ENCODE measurements at regions not wholly inside any gene's neighbourhood (a gene's known extent, or its start where the extent isn't known, plus 50 kb on each side); places are given as distances from the start of the nearest gene placed in this dataset.

DNA sequence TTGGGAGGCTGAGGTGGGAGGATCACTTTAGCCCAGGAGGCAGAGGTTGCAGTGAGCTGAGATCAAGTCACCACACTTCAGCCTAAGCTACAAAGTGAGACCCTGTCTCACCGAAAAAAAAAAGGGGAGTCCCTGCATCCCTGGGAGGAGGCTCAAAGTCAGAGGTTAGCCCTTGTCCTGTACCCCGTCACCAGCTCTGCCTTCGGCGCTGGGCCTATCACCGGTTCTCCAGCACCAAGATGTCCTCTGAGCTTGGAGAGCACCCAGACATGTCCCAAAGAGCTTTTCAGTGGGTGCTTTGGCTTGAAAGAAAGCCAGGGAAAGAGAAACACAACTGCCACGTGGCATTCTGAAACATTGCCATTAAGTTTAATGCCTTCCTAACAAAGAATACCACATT, 356.9 kb upstream of the TSHZ3 start:
- H3K36me3 ChIP-seq (ENCODE audit: insufficient read depth, low read length): no peaks in the 10 kb centered on the region
- no peaks in the 10 kb centered on the region for H3K79me2 ChIP-seq (ENCODE audit: control insufficient read depth, insufficient read depth, low read length, unreplicated experiment)
- H3K4me3 ChIP-seq (ENCODE audit: low read depth, low read length): no peak overlapping the region
- H3K27ac ChIP-seq (ENCODE audit: low read depth, low read length): no peak overlapping the region
- H3K4me1 ChIP-seq (ENCODE audit: control insufficient read depth, insufficient read depth, low read length, unreplicated experiment): no peaks in the 10 kb centered on the region
- H3K27me3 ChIP-seq (ENCODE audit: insufficient read depth, low read length): no peaks in the 10 kb centered on the region
- H2AFZ ChIP-seq (ENCODE audit: low read length, unreplicated experiment): no peak overlapping the region

DNA sequence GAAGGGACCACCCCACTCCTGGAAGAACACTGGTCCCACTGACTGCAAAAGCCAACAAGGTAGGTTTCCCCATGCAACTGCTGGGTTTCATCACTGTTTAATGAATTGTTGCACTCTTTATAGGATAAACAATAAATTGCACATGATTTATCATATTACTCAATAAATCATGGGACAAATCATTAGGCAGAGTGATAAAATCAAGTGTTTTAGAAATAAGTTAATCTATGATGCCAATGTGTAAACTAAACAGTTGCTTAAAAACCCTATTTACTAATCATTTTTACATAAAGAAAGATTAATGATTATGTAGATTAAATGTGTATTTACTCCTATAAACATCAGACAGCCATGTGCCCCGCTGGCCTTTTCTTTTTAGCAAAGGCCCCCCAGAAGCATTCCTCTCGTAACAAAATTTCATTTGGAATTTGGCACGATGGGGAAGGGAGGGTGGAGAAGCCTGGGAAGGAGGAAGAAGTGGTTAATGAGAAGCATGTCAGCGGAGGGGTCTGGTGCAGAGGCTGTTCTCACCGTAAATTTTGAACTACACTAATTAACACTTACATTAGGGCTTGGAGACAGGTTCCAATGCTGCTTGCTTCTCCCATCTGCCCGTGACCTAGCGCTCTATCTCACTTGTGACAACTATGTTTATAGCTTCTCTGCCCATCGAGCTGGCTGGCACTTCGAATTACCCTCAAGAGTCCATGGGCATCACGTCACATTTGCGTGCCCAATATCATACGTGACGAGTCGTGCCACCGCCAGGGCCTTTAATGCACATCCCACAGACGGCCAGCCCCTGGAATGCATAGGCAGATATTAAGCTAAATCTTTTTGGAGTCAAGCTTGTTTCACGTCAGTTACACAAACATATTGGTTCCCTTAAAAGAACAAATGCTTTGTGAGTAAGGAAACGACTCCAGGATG, 357.7 kb upstream of the TSHZ3 start:
- no peaks in the 10 kb centered on the region for H3K4me1 ChIP-seq (ENCODE audit: control insufficient read depth, insufficient read depth, low read length, unreplicated experiment)
- H3K36me3 ChIP-seq (ENCODE audit: insufficient read depth, low read length): no peaks in the 10 kb centered on the region
- no peak overlapping the region for H3K4me3 ChIP-seq (ENCODE audit: low read depth, low read length)
- no peak overlapping the region for H2AFZ ChIP-seq (ENCODE audit: low read length, unreplicated experiment)
- H3K27me3 ChIP-seq (ENCODE audit: insufficient read depth, low read length): no peaks in the 10 kb centered on the region
- H3K79me2 ChIP-seq (ENCODE audit: control insufficient read depth, insufficient read depth, low read length, unreplicated experiment): no peaks in the 10 kb centered on the region
- H3K27ac ChIP-seq (ENCODE audit: low read depth, low read length): no peak overlapping the region

GRCh38 chr19:31708520-31708919, 359.3 kb upstream of the TSHZ3 start:
- no peaks in the 10 kb centered on the region for H3K79me2 ChIP-seq (ENCODE audit: control insufficient read depth, insufficient read depth, low read length, unreplicated experiment)
- H3K36me3 ChIP-seq (ENCODE audit: insufficient read depth, low read length): no peaks in the 10 kb centered on the region
- H2AFZ ChIP-seq (ENCODE audit: low read length, unreplicated experiment): no peak overlapping the region
- H3K27me3 ChIP-seq (ENCODE audit: insufficient read depth, low read length): no peaks in the 10 kb centered on the region
- H3K4me1 ChIP-seq (ENCODE audit: control insufficient read depth, insufficient read depth, low read length, unreplicated experiment): no peaks in the 10 kb centered on the region
- no peak overlapping the region for H3K27ac ChIP-seq (ENCODE audit: low read depth, low read length)
- H3K4me3 ChIP-seq (ENCODE audit: low read depth, low read length): no peak overlapping the region

DNA sequence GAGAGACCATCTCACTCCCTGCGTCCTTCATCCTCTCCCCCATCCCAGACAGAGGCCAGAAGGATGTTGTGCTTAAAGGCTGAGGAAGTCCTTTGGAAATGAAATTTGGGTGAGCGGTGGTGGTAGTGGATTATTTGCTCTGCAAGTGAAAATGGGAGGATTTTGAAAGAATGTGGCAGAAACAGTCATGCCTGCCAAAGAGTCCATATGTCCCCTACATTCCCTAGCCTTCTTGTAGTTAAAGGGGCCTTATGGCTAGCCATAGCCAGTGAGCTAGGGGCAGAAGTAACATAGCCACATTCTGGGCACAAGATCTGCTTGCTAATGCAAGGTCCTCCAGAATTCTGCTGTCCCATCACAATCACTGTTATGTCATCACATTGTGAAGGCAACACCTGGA, 360.2 kb upstream of the TSHZ3 start:
- Histone ChIP-seq H2AFZ (ENCODE audit: low read length, unreplicated experiment) (no peak overlapping the region), H3K4me1 (ENCODE audit: control insufficient read depth, insufficient read depth, low read length, unreplicated experiment) (no peaks in the 10 kb centered on the region), H3K79me2 (ENCODE audit: control insufficient read depth, insufficient read depth, low read length, unreplicated experiment) (no peaks in the 10 kb centered on the region), H3K36me3 (ENCODE audit: insufficient read depth, low read length) (no peaks in the 10 kb centered on the region), H3K27ac (ENCODE audit: low read depth, low read length) (no peak overlapping the region), H3K4me3 (ENCODE audit: low read depth, low read length) (no peak overlapping the region), H3K27me3 (ENCODE audit: insufficient read depth, low read length) (no peaks in the 10 kb centered on the region)

DNA sequence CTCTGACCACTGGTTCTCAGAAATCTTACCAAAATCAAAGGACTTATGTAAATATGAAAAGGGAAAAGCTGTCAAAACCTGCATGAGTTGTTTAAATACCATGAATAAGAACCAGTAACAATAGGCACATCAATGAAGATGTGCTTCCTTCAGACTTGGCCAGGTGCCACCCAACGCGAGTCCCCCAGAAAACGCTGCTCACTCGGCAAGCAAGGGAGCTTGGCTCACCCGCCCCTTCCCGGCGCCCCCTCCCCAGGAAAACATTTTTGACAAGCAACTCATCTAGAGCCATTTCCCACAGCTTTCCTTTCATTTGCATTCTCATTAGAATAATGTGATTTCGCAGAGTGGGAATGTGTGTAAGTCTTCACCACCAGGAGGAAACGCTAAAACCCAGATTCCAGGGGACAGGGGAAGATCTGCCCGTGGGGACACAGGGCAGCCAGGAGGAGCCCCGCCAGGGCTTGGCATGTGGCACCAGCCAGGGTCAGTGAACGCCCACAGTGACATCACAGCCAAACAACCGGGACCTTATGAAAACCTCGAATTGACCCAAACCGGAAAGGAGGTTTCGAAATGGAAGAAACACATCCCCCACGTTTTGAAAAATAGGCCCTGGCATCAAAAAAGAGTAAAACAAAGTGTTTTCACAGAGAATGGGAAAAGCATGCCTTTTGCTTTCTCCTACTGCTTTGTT, 366.2 kb upstream of the TSHZ3 start:
- Histone ChIP-seq H3K79me2 (ENCODE audit: control insufficient read depth, insufficient read depth, low read length, unreplicated experiment) (no peaks in the 10 kb centered on the region), H3K27ac (ENCODE audit: low read depth, low read length) (no peak overlapping the region), H3K4me3 (ENCODE audit: low read depth, low read length) (no peak overlapping the region), H3K27me3 (ENCODE audit: insufficient read depth, low read length) (no peaks in the 10 kb centered on the region), H3K4me1 (ENCODE audit: control insufficient read depth, insufficient read depth, low read length, unreplicated experiment) (no peaks in the 10 kb centered on the region), H2AFZ (ENCODE audit: low read length, unreplicated experiment) (no peak overlapping the region), H3K36me3 (ENCODE audit: insufficient read depth, low read length) (no peaks in the 10 kb centered on the region)

GRCh38 chr19:31716826-31717225, 367.6 kb upstream of the TSHZ3 start:
- no peaks in the 10 kb centered on the region for H3K27me3 ChIP-seq (ENCODE audit: insufficient read depth, low read length)
- H3K4me3 ChIP-seq (ENCODE audit: low read depth, low read length): no peak overlapping the region
- H3K79me2 ChIP-seq (ENCODE audit: control insufficient read depth, insufficient read depth, low read length, unreplicated experiment): no peaks in the 10 kb centered on the region
- H3K27ac ChIP-seq (ENCODE audit: low read depth, low read length): no peak overlapping the region
- no peak overlapping the region for H2AFZ ChIP-seq (ENCODE audit: low read length, unreplicated experiment)
- no peaks in the 10 kb centered on the region for H3K36me3 ChIP-seq (ENCODE audit: insufficient read depth, low read length)
- H3K4me1 ChIP-seq (ENCODE audit: control insufficient read depth, insufficient read depth, low read length, unreplicated experiment): no peaks in the 10 kb centered on the region

DNA sequence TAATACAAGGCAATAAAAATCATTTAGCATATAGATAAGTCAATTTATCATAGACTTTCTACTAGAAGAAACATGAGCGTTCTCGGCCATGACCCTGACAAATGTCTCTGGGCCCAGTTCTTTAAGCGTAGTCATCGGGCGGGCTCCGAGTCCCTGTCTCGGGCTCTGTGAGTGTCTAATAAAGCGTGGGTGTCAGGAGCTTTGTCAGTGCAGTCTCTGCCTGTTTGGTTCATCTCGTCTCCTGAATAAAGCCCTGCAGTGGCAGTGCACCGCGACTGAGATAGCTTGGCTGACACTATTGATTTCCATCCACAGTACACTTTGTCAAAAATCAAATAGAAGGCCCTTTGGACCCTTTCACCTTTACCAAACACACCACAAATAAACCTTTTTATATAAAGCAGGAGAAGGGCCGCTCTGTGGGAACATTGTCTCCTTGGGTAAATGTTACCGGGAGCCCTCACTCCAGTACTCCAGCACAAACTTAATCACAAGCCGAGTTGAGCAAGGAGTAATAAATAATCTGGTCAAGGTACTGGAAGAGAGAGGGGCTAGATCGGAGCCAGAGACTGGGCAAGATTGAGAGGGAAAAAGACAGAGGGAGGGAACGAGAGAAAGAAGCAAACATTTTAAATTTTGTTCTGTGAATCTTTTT, 368.2 kb upstream of the TSHZ3 start:
- Histone ChIP-seq H3K36me3 (ENCODE audit: insufficient read depth, low read length) (no peaks in the 10 kb centered on the region), H2AFZ (ENCODE audit: low read length, unreplicated experiment) (no peak overlapping the region), H3K4me3 (ENCODE audit: low read depth, low read length) (no peak overlapping the region), H3K27ac (ENCODE audit: low read depth, low read length) (no peak overlapping the region), H3K4me1 (ENCODE audit: control insufficient read depth, insufficient read depth, low read length, unreplicated experiment) (no peaks in the 10 kb centered on the region), H3K79me2 (ENCODE audit: control insufficient read depth, insufficient read depth, low read length, unreplicated experiment) (no peaks in the 10 kb centered on the region), H3K27me3 (ENCODE audit: insufficient read depth, low read length) (no peaks in the 10 kb centered on the region)

DNA sequence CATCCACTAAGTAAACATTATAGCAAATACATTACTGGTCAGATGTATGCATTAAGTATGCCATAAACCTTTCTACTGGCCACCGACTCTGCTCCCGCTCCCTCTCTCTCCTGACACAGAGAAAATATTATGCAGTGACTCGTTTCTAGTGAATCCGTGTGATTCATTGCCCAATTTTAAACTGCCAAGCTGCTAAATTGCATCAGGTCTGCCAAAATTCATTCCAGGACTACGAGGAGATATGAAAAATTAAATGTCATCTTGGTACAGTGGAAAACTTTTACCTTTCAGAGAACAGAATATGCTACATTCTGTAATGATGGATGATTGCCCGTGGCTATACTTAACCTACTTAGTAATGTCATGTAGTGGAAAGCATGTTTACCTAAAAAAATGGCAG, 368.8 kb upstream of the TSHZ3 start:
- H3K27me3 ChIP-seq (ENCODE audit: insufficient read depth, low read length): no peaks in the 10 kb centered on the region
- no peaks in the 10 kb centered on the region for H3K79me2 ChIP-seq (ENCODE audit: control insufficient read depth, insufficient read depth, low read length, unreplicated experiment)
- no peak overlapping the region for H3K4me3 ChIP-seq (ENCODE audit: low read depth, low read length)
- H3K36me3 ChIP-seq (ENCODE audit: insufficient read depth, low read length): no peaks in the 10 kb centered on the region
- H3K4me1 ChIP-seq (ENCODE audit: control insufficient read depth, insufficient read depth, low read length, unreplicated experiment): no peaks in the 10 kb centered on the region
- no peak overlapping the region for H2AFZ ChIP-seq (ENCODE audit: low read length, unreplicated experiment)
- H3K27ac ChIP-seq (ENCODE audit: low read depth, low read length): no peak overlapping the region

DNA sequence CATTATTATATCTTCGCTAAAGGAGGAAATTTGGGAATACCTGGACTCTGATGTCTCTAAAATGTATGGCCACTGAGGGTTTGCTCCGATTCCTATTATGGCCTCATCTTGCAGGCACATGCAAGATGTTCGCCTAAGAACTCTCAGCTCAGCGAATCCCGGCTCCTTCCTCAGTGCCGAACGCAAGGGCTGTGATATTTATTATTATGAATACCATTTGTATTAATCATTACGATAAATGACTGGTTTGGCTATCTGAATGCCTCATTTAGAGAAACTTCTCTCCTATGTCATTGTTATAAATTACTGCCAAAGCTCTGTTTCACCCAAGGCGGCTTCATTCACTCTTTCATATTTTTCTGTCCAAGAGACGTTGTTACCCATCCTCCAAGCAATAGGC, 369.7 kb upstream of the TSHZ3 start:
- no peaks in the 10 kb centered on the region for H3K79me2 ChIP-seq (ENCODE audit: control insufficient read depth, insufficient read depth, low read length, unreplicated experiment)
- H2AFZ ChIP-seq (ENCODE audit: low read length, unreplicated experiment): no peak overlapping the region
- no peaks in the 10 kb centered on the region for H3K27me3 ChIP-seq (ENCODE audit: insufficient read depth, low read length)
- no peaks in the 10 kb centered on the region for H3K36me3 ChIP-seq (ENCODE audit: insufficient read depth, low read length)
- no peak overlapping the region for H3K4me3 ChIP-seq (ENCODE audit: low read depth, low read length)
- H3K27ac ChIP-seq (ENCODE audit: low read depth, low read length): no peak overlapping the region
- H3K4me1 ChIP-seq (ENCODE audit: control insufficient read depth, insufficient read depth, low read length, unreplicated experiment): no peaks in the 10 kb centered on the region

DNA sequence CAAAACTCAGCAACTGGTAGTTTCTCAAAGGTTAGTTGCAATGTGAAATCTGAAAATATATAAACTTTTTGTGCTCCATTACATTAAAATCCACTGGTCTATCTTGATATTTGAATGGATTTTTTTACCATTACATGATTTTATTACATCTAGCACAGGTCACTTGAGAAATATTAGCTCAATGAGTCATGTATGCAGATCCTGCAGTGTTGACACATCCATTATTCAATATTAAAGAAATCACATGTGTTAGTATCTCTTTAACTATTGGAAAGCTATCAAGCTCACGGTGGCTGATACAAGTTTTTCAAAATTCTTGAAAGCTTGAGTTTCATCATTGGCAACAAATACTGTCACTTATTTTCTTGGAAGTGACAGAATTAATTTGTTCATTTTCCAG, 373.9 kb upstream of the TSHZ3 start:
- H3K79me2 ChIP-seq (ENCODE audit: control insufficient read depth, insufficient read depth, low read length, unreplicated experiment): no peaks in the 10 kb centered on the region
- H3K4me1 ChIP-seq (ENCODE audit: control insufficient read depth, insufficient read depth, low read length, unreplicated experiment): no peaks in the 10 kb centered on the region
- no peak overlapping the region for H3K27ac ChIP-seq (ENCODE audit: low read depth, low read length)
- H3K36me3 ChIP-seq (ENCODE audit: insufficient read depth, low read length): no peaks in the 10 kb centered on the region
- no peak overlapping the region for H3K4me3 ChIP-seq (ENCODE audit: low read depth, low read length)
- H2AFZ ChIP-seq (ENCODE audit: low read length, unreplicated experiment): no peak overlapping the region
- H3K27me3 ChIP-seq (ENCODE audit: insufficient read depth, low read length): no peaks in the 10 kb centered on the region

All from ACC112 (cell line).